HEK293 (cell line): ENCODE measurements at regions not wholly inside any gene's neighbourhood (a gene's known extent, or its start where the extent isn't known, plus 50 kb on each side); places are given as distances from the start of the nearest gene placed in this dataset.

Experiments
- GLI4 ChIP-seq: fragments of 450-650 bp; formaldehyde crosslinking; IDR thresholded peaks from 2 replicates; pipeline ENCODE4 v1.5.1; 2016; ENCODE audit warnings: missing biosample characterization, missing genetic modification characterization
- ZNF157 ChIP-seq: fragments of 450-650 bp; formaldehyde crosslinking; IDR thresholded peaks from 2 replicates; pipeline ENCODE4 v1.5.1; 2016; ENCODE audit warnings: missing biosample characterization, missing genetic modification characterization
- ZNF16 ChIP-seq: fragments of 450-650 bp; formaldehyde crosslinking; IDR thresholded peaks from 2 replicates; pipeline ENCODE4 v1.5.1; 2016; ENCODE audit warnings: low read depth, missing biosample characterization, missing genetic modification characterization
- ZNF426 ChIP-seq: fragments of 450-650 bp; formaldehyde crosslinking; IDR thresholded peaks from 2 replicates; pipeline ENCODE4 v1.5.1; 2017; ENCODE audit warnings: missing biosample characterization, missing genetic modification characterization, mild to moderate bottlenecking, inconsistent platforms, moderate library complexity
- ZNF664 ChIP-seq: fragments of 450-650 bp; formaldehyde crosslinking; IDR thresholded peaks from 2 replicates; pipeline ENCODE4 v1.5.1; 2016; ENCODE audit warnings: missing biosample characterization, missing genetic modification characterization
- TF ChIP-seq, protein P1 (sequence below): fragments of 450-650 bp; formaldehyde crosslinking; IDR thresholded peaks from 2 replicates; pipeline ENCODE4 v1.5.1; 2016; ENCODE audit warnings: missing biosample characterization, missing genetic modification characterization, borderline replicate concordance
- TF ChIP-seq, protein P2 (sequence below): fragments of 450-650 bp; formaldehyde crosslinking; IDR thresholded peaks from 2 replicates; pipeline ENCODE4 v1.5.1; 2017; ENCODE audit warnings: missing biosample characterization, missing genetic modification characterization

DNA sequence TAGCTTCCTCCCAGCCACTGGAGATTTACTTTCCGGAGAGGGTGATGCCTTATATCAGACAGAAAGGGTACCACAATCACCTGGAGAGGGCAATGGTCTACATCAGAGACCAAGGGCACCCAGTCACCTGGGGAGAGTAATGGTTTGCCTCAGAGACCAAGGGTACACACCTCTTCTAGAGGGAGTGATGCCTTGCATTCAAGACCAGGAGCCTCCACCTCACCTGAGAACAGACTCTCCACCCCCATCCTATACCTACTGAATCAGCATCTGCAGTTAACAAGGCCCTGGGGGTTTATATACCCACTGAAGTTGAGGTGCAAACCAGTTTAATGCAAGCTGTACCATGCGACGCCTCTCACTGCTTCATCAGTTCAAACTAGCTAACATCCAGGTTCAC is 270.2 kb upstream of the IGFBP3 start:
- TF ChIP-seq ZNF426 (no peak), ZNF664 (tag by site-specific recombination) (no peak), ZNF16 (tag by site-specific recombination) (no peak), ZNF157 (tag by site-specific recombination) (no peak), GLI4 (tag by site-specific recombination) (no peak)
- TF ChIP-seq, protein P1, sequence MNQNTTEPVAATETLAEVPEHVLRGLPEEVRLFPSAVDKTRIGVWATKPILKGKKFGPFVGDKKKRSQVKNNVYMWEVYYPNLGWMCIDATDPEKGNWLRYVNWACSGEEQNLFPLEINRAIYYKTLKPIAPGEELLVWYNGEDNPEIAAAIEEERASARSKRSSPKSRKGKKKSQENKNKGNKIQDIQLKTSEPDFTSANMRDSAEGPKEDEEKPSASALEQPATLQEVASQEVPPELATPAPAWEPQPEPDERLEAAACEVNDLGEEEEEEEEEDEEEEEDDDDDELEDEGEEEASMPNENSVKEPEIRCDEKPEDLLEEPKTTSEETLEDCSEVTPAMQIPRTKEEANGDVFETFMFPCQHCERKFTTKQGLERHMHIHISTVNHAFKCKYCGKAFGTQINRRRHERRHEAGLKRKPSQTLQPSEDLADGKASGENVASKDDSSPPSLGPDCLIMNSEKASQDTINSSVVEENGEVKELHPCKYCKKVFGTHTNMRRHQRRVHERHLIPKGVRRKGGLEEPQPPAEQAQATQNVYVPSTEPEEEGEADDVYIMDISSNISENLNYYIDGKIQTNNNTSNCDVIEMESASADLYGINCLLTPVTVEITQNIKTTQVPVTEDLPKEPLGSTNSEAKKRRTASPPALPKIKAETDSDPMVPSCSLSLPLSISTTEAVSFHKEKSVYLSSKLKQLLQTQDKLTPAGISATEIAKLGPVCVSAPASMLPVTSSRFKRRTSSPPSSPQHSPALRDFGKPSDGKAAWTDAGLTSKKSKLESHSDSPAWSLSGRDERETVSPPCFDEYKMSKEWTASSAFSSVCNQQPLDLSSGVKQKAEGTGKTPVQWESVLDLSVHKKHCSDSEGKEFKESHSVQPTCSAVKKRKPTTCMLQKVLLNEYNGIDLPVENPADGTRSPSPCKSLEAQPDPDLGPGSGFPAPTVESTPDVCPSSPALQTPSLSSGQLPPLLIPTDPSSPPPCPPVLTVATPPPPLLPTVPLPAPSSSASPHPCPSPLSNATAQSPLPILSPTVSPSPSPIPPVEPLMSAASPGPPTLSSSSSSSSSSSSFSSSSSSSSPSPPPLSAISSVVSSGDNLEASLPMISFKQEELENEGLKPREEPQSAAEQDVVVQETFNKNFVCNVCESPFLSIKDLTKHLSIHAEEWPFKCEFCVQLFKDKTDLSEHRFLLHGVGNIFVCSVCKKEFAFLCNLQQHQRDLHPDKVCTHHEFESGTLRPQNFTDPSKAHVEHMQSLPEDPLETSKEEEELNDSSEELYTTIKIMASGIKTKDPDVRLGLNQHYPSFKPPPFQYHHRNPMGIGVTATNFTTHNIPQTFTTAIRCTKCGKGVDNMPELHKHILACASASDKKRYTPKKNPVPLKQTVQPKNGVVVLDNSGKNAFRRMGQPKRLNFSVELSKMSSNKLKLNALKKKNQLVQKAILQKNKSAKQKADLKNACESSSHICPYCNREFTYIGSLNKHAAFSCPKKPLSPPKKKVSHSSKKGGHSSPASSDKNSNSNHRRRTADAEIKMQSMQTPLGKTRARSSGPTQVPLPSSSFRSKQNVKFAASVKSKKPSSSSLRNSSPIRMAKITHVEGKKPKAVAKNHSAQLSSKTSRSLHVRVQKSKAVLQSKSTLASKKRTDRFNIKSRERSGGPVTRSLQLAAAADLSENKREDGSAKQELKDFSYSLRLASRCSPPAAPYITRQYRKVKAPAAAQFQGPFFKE (tag by site-specific recombination), result no peak
- TF ChIP-seq, protein P2, sequence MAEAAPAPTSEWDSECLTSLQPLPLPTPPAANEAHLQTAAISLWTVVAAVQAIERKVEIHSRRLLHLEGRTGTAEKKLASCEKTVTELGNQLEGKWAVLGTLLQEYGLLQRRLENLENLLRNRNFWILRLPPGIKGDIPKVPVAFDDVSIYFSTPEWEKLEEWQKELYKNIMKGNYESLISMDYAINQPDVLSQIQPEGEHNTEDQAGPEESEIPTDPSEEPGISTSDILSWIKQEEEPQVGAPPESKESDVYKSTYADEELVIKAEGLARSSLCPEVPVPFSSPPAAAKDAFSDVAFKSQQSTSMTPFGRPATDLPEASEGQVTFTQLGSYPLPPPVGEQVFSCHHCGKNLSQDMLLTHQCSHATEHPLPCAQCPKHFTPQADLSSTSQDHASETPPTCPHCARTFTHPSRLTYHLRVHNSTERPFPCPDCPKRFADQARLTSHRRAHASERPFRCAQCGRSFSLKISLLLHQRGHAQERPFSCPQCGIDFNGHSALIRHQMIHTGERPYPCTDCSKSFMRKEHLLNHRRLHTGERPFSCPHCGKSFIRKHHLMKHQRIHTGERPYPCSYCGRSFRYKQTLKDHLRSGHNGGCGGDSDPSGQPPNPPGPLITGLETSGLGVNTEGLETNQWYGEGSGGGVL (tag by site-specific recombination), result no peak
